AG09319 (cell line): ENCODE measurements at regions not wholly inside any gene's neighbourhood (a gene's known extent, or its start where the extent isn't known, plus 50 kb on each side); places are given as distances from the start of the nearest gene placed in this dataset.
"Not testable (repeated sequence)": the region's sequence is repeated elsewhere in the genome, so short reads cannot be mapped to it uniquely, and the experiment has no call there.

Experiments
- DNase-seq: peaks from one replicate; pipeline ENCODE4 v3.0.0-alpha.2; 2010; ENCODE audit warnings: low read depth; ENCODE audit errors: extremely low read depth
- TF ChIP-seq, protein P1 (sequence below): IDR thresholded peaks from 2 replicates; pipeline ENCODE4 v1.5.1; 2011; ENCODE audit warnings: low read depth, mild to moderate bottlenecking, inconsistent platforms, low read length, moderate library complexity

DNA sequence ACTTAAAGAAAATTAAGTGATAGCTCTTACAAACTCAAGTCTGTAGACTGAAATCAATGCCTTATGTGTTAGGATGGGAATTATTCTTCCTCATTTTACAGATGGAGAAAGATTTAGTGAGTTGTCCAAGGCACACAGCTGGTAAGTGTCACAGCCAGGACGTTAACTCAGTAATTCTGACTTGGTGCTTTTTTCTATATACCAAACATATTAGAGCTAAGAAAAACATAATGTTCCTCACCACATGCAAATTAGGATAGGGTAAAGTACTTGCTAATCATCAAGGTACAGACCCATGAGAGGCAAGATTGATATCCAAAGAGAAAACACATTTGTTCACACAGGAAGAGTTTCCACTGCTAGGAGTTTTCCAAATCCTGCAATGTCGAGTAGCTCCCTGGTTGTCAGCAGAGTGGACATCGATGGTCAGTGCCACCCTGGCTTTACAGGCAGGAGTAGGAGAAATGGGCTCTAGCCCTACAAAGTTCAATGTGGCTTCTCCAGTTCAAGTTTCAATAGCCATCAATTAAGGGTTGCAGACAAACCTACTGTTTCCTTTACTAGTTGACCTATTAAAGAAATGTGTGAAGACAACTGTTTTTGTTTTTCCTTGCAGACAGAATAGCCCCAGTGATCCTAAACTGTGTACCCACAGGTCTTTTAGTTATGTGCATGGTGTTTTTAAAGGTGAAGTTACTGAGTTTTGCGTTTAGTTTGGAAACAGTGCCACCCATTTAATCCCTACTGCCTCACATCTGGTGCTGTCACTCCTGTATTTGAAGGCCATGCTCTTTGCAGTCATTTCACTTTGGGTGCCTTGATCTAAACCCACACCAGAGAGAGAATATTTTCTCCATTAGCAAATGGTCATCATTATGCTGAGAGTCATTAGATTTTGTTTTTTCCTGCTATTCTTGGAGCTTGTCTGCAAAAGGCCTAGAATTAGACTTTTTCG is 460.8 kb upstream of the SMARCA2 start:
- TF ChIP-seq, protein P1, sequence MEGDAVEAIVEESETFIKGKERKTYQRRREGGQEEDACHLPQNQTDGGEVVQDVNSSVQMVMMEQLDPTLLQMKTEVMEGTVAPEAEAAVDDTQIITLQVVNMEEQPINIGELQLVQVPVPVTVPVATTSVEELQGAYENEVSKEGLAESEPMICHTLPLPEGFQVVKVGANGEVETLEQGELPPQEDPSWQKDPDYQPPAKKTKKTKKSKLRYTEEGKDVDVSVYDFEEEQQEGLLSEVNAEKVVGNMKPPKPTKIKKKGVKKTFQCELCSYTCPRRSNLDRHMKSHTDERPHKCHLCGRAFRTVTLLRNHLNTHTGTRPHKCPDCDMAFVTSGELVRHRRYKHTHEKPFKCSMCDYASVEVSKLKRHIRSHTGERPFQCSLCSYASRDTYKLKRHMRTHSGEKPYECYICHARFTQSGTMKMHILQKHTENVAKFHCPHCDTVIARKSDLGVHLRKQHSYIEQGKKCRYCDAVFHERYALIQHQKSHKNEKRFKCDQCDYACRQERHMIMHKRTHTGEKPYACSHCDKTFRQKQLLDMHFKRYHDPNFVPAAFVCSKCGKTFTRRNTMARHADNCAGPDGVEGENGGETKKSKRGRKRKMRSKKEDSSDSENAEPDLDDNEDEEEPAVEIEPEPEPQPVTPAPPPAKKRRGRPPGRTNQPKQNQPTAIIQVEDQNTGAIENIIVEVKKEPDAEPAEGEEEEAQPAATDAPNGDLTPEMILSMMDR = no peak
- DNase-seq = no peak

DNA sequence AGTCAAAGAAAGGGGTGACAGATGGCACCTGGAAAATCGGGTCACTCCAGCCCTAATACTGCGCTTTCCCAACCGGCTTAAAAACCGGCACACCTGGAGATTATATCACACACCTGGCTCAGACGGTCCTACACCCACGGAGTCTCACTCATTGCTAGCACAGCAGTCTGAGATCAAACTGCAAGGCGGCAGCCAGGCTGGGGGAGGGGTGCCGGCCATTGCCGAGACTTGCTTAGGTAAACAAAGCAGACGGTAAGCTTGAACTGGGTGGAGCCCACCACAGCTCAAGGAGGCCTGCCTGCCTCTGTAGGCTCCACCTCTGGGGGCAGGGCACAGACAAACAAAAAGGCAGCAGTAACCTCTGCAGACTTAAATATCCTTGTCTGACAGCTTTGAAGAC is 456.5 kb upstream of the SMARCA2 start:
- not testable (repeated sequence) for DNase-seq

DNA sequence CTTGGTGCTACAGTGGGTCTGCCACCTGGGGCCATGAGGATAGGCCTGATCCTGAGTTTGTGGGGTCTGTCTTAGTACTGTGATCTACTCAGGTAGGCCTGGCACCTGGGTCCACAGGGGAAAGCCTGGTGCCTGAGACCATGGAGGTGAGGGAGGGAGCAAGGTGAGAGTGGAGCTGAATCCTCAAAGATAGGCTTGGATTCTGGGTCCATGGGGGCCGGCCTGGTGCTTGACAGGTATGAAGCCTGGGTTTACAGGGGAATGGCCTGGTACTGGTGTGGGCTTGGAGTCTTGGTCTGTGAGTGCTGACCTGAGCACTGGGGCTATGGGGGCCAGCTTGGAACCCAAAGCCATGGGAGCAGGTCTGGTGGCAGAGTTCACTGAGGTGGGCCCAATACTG is 439.2 kb upstream of the SMARCA2 start:
- TF ChIP-seq, protein P1 = no peak
- no peak for DNase-seq

DNA sequence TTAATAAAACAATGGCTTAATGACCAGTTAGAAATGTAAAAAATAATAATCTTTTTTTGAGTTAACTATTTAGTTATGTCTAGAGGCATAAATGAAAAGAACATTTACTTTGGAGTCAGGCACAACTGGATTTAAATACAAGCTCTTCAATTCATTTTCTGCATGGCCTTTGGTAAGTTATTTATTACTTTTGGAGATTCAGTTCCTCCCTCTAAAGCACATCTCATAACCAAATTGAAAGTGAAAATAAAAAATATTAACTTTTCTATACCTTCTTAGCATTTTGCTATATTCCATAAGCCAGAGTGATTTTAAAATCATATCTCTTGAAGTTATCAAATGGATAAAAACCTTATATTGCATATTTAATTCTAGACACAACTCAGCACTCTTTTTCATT is 434.9 kb upstream of the SMARCA2 start:
- no peak for DNase-seq
- TF ChIP-seq, protein P1 = no peak

DNA sequence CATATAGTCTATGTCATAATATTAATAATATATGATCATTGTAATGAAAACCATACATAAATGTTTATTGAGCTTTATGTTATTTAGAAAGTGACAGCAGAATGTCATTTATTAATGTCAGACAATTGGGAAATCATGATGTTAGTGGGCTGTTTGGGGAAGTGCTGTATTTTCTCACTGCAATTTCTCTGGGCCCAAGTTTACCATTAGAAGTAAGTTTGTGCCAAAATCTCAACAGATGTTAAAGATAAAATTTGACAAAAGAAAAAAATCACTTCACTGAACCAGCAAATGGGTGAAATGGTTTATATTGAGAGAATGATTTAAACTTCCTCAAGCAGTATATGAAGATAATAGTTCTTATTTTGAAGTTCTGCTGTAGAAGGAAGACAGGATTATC is 433.2 kb upstream of the SMARCA2 start:
- TF ChIP-seq, protein P1 = no peak
- no peak for DNase-seq

DNA sequence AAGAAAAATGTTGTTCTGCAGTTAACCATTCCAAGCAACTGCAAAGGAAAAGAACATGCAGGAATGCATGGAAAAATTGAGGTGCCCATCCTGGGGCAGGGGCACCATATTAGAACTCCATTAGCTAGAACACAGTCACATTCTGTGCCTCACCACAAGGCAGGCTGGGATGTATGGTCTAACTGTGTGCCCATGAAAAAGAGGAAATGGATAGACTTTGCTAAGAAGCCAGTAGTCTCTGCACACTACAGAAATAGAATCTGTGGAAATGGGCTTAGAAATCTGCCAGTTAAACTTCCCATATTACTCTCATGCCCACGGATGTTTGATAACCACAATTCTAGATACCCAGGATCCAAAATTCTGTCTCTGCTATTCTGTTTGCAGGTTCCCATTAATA is 423.8 kb upstream of the SMARCA2 start:
- TF ChIP-seq, protein P1 = no peak
- no peak for DNase-seq

DNA sequence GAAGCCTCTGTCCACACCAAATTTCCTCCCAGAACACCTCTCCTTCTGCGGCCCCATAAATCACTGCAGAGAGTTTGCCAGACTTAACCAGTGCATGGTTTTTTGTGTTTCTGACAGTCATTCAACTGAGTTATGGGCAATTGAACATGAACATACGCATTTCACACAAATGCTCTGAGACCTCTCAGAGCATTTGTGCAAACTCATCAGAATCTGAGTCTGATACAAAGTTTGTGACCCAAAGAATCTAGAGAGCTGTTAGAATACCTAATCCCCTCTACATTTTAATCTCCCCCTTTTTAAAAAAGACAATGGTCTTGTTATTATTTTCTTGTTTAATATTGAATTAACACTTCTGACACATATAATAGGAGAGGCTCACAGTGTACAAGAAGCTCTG is 416.9 kb upstream of the SMARCA2 start:
- no peak for DNase-seq
- TF ChIP-seq, protein P1 = no peak

DNA sequence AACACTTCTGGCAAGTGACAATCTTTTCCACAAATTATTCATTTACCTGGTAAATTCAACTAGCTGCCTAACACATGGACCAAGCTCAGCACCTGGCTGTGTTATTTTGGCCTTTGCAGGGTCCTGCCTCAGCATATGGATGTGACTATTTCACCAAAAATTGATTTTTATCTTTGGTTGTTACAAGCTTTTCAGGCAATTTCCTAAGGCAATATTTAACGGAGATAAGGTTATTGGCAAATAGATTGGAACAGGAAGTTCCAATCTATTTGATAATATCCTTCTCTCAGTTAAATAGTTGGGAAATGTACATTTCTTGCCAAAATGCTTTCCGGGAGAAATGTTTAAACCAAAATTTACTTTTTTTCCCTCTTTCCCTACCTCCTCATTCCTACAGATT is 415.2 kb upstream of the SMARCA2 start:
- TF ChIP-seq, protein P1 = no peak
- no peak for DNase-seq
